NCI-H1436 treated with DMSO at 0.1 percent for 48 hours (cell line): ENCODE measurements at regions not wholly inside any gene's neighbourhood (a gene's known extent, or its start where the extent isn't known, plus 50 kb on each side); places are given as distances from the start of the nearest gene placed in this dataset.
"Not testable (repeated sequence)": the region's sequence is repeated elsewhere in the genome, so short reads cannot be mapped to it uniquely, and the experiment has no call there.

Experiments
- DNase-seq: peaks from one replicate; lab custom pipeline; 2025; lab: John Stamatoyannopoulos, UW

- no peak for DNase-seq
These were observed 2691.4 kb downstream of the PCDH9 start for GRCh38 chr13:64538711-64539110.

GRCh38 chr13:64534302-64534701, 2695.8 kb downstream of the PCDH9 start:
- no peak for DNase-seq

GRCh38 chr13:64531400-64531799, 2698.7 kb downstream of the PCDH9 start:
- no peak for DNase-seq

GRCh38 chr13:64529874-64530485, 2700.2 kb downstream of the PCDH9 start:
- no peak for DNase-seq

GRCh38 chr13:64528838-64529237, 2701.3 kb downstream of the PCDH9 start:
- no peak for DNase-seq

- DNase-seq: no peak
These were observed 2702.6 kb downstream of the PCDH9 start for GRCh38 chr13:64527561-64527960.

- DNase-seq: no peak
These were observed 2704.4 kb downstream of the PCDH9 start for GRCh38 chr13:64525687-64526086.

GRCh38 chr13:64510747-64511146, 2719.4 kb downstream of the PCDH9 start:
- no peak for DNase-seq

GRCh38 chr13:64506246-64506645, 2723.9 kb downstream of the PCDH9 start:
- DNase-seq: no peak

GRCh38 chr13:64505336-64505910, 2724.7 kb downstream of the PCDH9 start:
- no peak for DNase-seq

GRCh38 chr13:64488731-64489130, 2741.4 kb downstream of the PCDH9 start:
- DNase-seq: no peak

GRCh38 chr13:64482373-64482772, 2747.8 kb downstream of the PCDH9 start:
- no peak for DNase-seq

GRCh38 chr13:64480672-64481071, 2749.5 kb downstream of the PCDH9 start:
- no peak for DNase-seq

GRCh38 chr13:64480211-64480610, 2749.9 kb downstream of the PCDH9 start:
- no peak for DNase-seq

GRCh38 chr13:64477146-64477545, 2753.0 kb downstream of the PCDH9 start:
- DNase-seq: no peak

GRCh38 chr13:64476041-64476568, 2754.0 kb downstream of the PCDH9 start:
- DNase-seq: not testable (repeated sequence)

GRCh38 chr13:64471916-64472315, 2758.2 kb downstream of the PCDH9 start:
- no peak for DNase-seq

GRCh38 chr13:64470751-64471150, 2759.4 kb downstream of the PCDH9 start:
- no peak for DNase-seq

- no peak for DNase-seq
These were observed 2770.4 kb downstream of the PCDH9 start for GRCh38 chr13:64459778-64460177.

- no peak for DNase-seq
These were observed 2772.2 kb downstream of the PCDH9 start for GRCh38 chr13:64457976-64458375.

- DNase-seq: no peak
These were observed 2775.0 kb downstream of the PCDH9 start for GRCh38 chr13:64455124-64455523.

GRCh38 chr13:64453831-64454230, 2776.3 kb downstream of the PCDH9 start:
- no peak for DNase-seq

- DNase-seq: no peak
These were observed 2783.8 kb downstream of the PCDH9 start for GRCh38 chr13:64446372-64446771.

- DNase-seq: no peak
These were observed 2788.4 kb downstream of the PCDH9 start for GRCh38 chr13:64441740-64442139.
